Kidney glomerular epithelial cell (primary cell): ENCODE measurements at regions not wholly inside any gene's neighbourhood (a gene's known extent, or its start where the extent isn't known, plus 50 kb on each side); places are given as distances from the start of the nearest gene placed in this dataset.
"Not testable (repeated sequence)": the region's sequence is repeated elsewhere in the genome, so short reads cannot be mapped to it uniquely, and the experiment has no call there.

Source experiments
- DNase-seq: peaks from one replicate; lab custom pipeline; 2025; lab: John Stamatoyannopoulos, UW

- no peak for DNase-seq
These were observed 369.6 kb downstream of the IRX2 start for GRCh38 chr5:2381861-2382260.

- no peak for DNase-seq
These were observed 370.4 kb downstream of the IRX2 start for GRCh38 chr5:2381070-2381469.

GRCh38 chr5:2378976-2379375, 372.5 kb downstream of the IRX2 start:
- no peak for DNase-seq

- no peak for DNase-seq
These were observed 373.4 kb downstream of the IRX2 start for GRCh38 chr5:2378108-2378507.

GRCh38 chr5:2376486-2376885, 375.0 kb downstream of the IRX2 start:
- no peak for DNase-seq

- no peak for DNase-seq
These were observed 375.7 kb downstream of the IRX2 start for GRCh38 chr5:2375757-2376250.

GRCh38 chr5:2375291-2375690, 376.2 kb downstream of the IRX2 start:
- no peak for DNase-seq

- no peak for DNase-seq
These were observed 376.8 kb downstream of the IRX2 start for GRCh38 chr5:2374703-2375102.

GRCh38 chr5:2373631-2374030, 377.8 kb downstream of the IRX2 start:
- DNase-seq: no peak

- no peak for DNase-seq
These were observed 380.1 kb downstream of the IRX2 start for GRCh38 chr5:2371419-2371710.

- DNase-seq: no peak
These were observed 380.7 kb downstream of the IRX2 start for GRCh38 chr5:2370626-2371418.

GRCh38 chr5:2369178-2369577, 382.3 kb downstream of the IRX2 start:
- DNase-seq: no peak

- DNase-seq: no peak
These were observed 384.7 kb downstream of the IRX2 start for GRCh38 chr5:2366816-2367215.

GRCh38 chr5:2357309-2357708, 394.2 kb downstream of the IRX2 start:
- no peak for DNase-seq

GRCh38 chr5:2355859-2356258, 395.6 kb downstream of the IRX2 start:
- DNase-seq: no peak

- DNase-seq: no peak
These were observed 397.5 kb downstream of the IRX2 start for GRCh38 chr5:2353871-2354440.

- no peak for DNase-seq
These were observed 398.3 kb downstream of the IRX2 start for GRCh38 chr5:2353211-2353610.

- DNase-seq: no peak
These were observed 399.2 kb downstream of the IRX2 start for GRCh38 chr5:2352101-2352861.

GRCh38 chr5:2349768-2350167, 401.7 kb downstream of the IRX2 start:
- not testable (repeated sequence) for DNase-seq

GRCh38 chr5:2338686-2339085, 412.8 kb downstream of the IRX2 start:
- DNase-seq: no peak

- DNase-seq: no peak
These were observed 415.6 kb downstream of the IRX2 start for GRCh38 chr5:2335733-2336515.

- no peak for DNase-seq
These were observed 416.2 kb downstream of the IRX2 start for GRCh38 chr5:2335125-2335732.
